Neural crest cell (in vitro differentiated cells): ENCODE measurements at regions not wholly inside any gene's neighbourhood (a gene's known extent, or its start where the extent isn't known, plus 50 kb on each side); places are given as distances from the start of the nearest gene placed in this dataset.

Experiments
- DNase-seq: peaks from one replicate; pipeline ENCODE4 v3.0.0; 2021; ENCODE audit warnings: low read depth, mixed read lengths, low spot score
- H3K27ac Mint-ChIP-seq: one replicate; pipeline ENCODE4 v1.8.0; 2021; ENCODE audit warnings: mild to moderate bottlenecking, mixed read lengths; ENCODE audit not compliant: unreplicated experiment
- H3K27me3 Mint-ChIP-seq: 2 replicates; pipeline ENCODE4 v1.8.0; 2021; ENCODE audit warnings: low read depth, mild to moderate bottlenecking, mixed read lengths
- H3K36me3 Mint-ChIP-seq: 2 replicates; pipeline ENCODE4 v1.8.0; 2021; ENCODE audit warnings: low read depth, mild to moderate bottlenecking, mixed read lengths
- H3K4me1 Mint-ChIP-seq: 2 replicates; pipeline ENCODE4 v1.8.0; 2021; ENCODE audit warnings: mixed read lengths
- H3K4me3 Mint-ChIP-seq: one replicate; pipeline ENCODE4 v1.8.0; 2021; ENCODE audit warnings: mild to moderate bottlenecking, mixed read lengths
- H3K9me3 Mint-ChIP-seq: 2 replicates; pipeline ENCODE4 v1.8.0; 2021; ENCODE audit warnings: mixed read lengths
- TF ChIP-seq, protein P1 (sequence below): fragments of 200-600 bp; sonication (generic); conservative IDR thresholded peaks from 2 replicates; pipeline ENCODE4 v1.5.0; 2021; ENCODE audit warnings: antibody characterized with exemption, mild to moderate bottlenecking

- H3K9me3 Mint-ChIP-seq, result no peaks in the 10 kb centered on the region
- no peaks in the 10 kb centered on the region for H3K36me3 Mint-ChIP-seq
- H3K27me3 Mint-ChIP-seq, result no peaks in the 10 kb centered on the region
- no peak overlapping the region for H3K4me3 Mint-ChIP-seq
- TF ChIP-seq, protein P1, sequence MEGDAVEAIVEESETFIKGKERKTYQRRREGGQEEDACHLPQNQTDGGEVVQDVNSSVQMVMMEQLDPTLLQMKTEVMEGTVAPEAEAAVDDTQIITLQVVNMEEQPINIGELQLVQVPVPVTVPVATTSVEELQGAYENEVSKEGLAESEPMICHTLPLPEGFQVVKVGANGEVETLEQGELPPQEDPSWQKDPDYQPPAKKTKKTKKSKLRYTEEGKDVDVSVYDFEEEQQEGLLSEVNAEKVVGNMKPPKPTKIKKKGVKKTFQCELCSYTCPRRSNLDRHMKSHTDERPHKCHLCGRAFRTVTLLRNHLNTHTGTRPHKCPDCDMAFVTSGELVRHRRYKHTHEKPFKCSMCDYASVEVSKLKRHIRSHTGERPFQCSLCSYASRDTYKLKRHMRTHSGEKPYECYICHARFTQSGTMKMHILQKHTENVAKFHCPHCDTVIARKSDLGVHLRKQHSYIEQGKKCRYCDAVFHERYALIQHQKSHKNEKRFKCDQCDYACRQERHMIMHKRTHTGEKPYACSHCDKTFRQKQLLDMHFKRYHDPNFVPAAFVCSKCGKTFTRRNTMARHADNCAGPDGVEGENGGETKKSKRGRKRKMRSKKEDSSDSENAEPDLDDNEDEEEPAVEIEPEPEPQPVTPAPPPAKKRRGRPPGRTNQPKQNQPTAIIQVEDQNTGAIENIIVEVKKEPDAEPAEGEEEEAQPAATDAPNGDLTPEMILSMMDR, result no peak
- DNase-seq, result no peak
- H3K27ac Mint-ChIP-seq, result no peak overlapping the region
- peaks cover 16% of the 10 kb centered on the region for H3K4me1 Mint-ChIP-seq
These were observed 107.9 kb downstream of the SPRY4 start for GRCh38 chr5:142216931-142217330.

DNA sequence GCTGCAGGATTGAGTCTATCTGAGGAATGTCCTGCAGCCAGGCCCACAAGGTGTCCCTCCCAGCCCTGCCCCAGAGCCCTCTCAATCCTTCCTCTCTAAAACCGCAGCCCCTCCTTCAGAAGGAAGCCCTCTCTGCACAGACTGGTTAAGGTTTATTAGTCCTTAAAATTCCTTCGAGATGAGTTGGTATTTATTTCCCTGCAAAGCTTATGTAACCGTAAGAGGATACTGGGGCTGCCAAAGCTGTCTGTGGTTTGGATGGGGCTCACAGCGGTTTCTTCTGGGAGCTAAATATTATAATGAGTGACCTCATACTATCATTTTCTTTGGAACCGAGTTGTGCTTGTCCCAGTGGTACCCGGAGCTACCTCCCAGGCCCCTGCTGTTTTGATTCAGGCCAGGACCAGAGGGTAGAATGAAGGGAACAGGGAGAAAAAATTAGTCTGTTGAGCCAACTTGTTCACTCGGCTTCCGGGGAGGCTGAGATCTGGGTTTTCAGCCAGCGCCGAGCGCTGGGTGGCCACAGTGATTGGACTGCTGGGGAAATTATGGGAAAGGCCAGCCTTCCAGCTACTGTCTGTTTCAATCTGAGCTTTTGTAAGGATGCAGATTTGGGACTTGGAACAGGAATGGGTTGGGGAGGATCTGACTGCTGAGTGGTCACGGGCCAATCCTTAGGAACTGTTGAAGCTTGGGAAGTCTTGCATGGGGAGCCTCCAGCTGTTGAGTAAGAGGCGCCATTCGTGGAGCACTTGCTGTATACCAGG, 107.5 kb downstream of the NDFIP1 start:
- Mint-ChIP-seq H3K27me3 (no peaks in the 10 kb centered on the region), H3K36me3 (no peaks in the 10 kb centered on the region), H3K27ac (no peak overlapping the region), H3K9me3 (no peaks in the 10 kb centered on the region), H3K4me1 (peaks cover 7% of the 10 kb centered on the region), H3K4me3 (no peak overlapping the region)
- TF ChIP-seq, protein P1, result no peak
- no peak for DNase-seq

DNA sequence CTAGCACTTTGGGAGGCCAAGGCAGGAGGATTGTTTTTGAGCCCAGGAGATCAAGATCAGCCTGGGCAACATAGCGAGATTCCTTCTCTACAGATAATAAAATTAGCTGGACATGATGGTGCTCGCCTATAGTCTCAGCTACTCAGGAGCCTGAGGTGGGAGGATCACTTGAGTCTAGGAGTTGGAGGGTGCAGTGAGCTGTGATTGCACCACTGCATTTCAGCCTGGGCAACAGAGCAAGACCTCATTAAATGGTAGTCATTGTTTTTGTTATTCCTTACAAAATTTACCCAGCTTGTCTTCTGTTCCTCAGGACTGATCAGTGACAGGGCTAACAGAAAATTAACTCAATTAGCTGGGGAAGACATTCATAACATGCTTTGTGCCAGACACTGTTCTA, 104.5 kb downstream of the NDFIP1 start:
- no peaks in the 10 kb centered on the region for H3K36me3 Mint-ChIP-seq
- TF ChIP-seq, protein P1, result no peak
- DNase-seq, result no peak
- no peak overlapping the region for H3K27ac Mint-ChIP-seq
- H3K27me3 Mint-ChIP-seq, result no peaks in the 10 kb centered on the region
- H3K9me3 Mint-ChIP-seq, result no peaks in the 10 kb centered on the region
- H3K4me1 Mint-ChIP-seq, result no peaks in the 10 kb centered on the region
- H3K4me3 Mint-ChIP-seq, result no peak overlapping the region

DNA sequence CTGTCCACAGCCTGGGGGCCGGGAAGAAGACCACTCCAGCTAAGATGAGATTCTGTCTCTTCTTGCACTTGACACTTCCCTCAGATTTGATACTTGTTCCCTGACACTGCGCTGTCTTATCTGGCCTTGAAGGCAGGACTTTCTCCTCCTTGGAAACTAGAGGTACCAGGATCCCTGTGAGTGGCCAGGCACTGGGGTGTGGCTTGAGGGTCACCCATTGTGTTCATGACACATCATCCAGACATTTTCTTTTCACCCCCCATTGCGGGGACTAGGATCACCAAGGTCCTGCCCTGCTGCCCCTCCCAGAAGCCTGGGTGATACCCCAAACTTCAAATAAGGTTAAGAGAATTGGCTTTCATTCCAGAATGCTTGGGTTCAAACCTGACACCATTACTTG, 103.3 kb downstream of the NDFIP1 start:
- H3K27me3 Mint-ChIP-seq, result no peaks in the 10 kb centered on the region
- DNase-seq, result no peak
- no peaks in the 10 kb centered on the region for H3K36me3 Mint-ChIP-seq
- no peak overlapping the region for H3K4me3 Mint-ChIP-seq
- no peaks in the 10 kb centered on the region for H3K4me1 Mint-ChIP-seq
- TF ChIP-seq, protein P1, result no peak
- H3K27ac Mint-ChIP-seq, result no peak overlapping the region
- no peaks in the 10 kb centered on the region for H3K9me3 Mint-ChIP-seq

GRCh38 chr5:142210864-142211412, 102.4 kb downstream of the NDFIP1 start:
- no peaks in the 10 kb centered on the region for H3K9me3 Mint-ChIP-seq
- no peaks in the 10 kb centered on the region for H3K27me3 Mint-ChIP-seq
- H3K4me3 Mint-ChIP-seq, result no peak overlapping the region
- H3K4me1 Mint-ChIP-seq, result no peaks in the 10 kb centered on the region
- H3K36me3 Mint-ChIP-seq, result no peaks in the 10 kb centered on the region
- no peak overlapping the region for H3K27ac Mint-ChIP-seq
- TF ChIP-seq, protein P1, result no peak
- no peak for DNase-seq
